ENCODE measurements at regions not wholly inside any gene's neighbourhood (a gene's known extent, or its start where the extent isn't known, plus 50 kb on each side); places are given as distances from the start of the nearest gene placed in this dataset.
A peak's percentile ranks its signal among the peaks of the same experiment; 100 is the strongest.

- Histone ChIP-seq H3K9me3 (no peaks in the 10 kb centered on the region), H3K27me3 (replicated peaks; ENCODE audit: control insufficient read depth, insufficient read depth, low read length) (peaks cover 4% of the 10 kb centered on the region), H3K4me1 (no peaks in the 10 kb centered on the region), H3K4me3 (ENCODE audit: low read depth, low read length) (no peak overlapping the region), H3K36me3 (ENCODE audit: control insufficient read depth, insufficient read depth, low read length) (no peaks in the 10 kb centered on the region)
- Mint-ChIP-seq H3K4me3 (ENCODE audit: unreplicated experiment) (no peak overlapping the region), H3K27me3 (ENCODE audit: insufficient read depth, unreplicated experiment) (peaks cover 17% of the 10 kb centered on the region), H3K36me3 (ENCODE audit: insufficient read depth, unreplicated experiment) (no peaks in the 10 kb centered on the region), H3K4me1 (ENCODE audit: low read depth, unreplicated experiment) (no peaks in the 10 kb centered on the region), H3K9me3 (ENCODE audit: unreplicated experiment) (no peaks in the 10 kb centered on the region), H3K27ac (ENCODE audit: unreplicated experiment) (no peak overlapping the region)
- POLR2A ChIA-PET = no interaction called here
- DNase-seq = no peak
- TF ChIP-seq CTCF (IDR thresholded peaks at IDR 0.05; ENCODE audit: insufficient read depth in 1 of 2, low read depth in 1 of 2, low read length in 1 of 2, severe bottlenecking in 1 of 2, unreplicated experiment in 1 of 2) = no peak
- no TSS peak for BruUV-seq (replicated peaks)
- intact Hi-C loops (cut with micrococcal nuclease; ENCODE audit: unreplicated experiment) = loop anchor here (10.0 kb wide), 1 partner anchor 181 kb away; no protein-coding TSS in a partner anchor
- CTCF ChIA-PET = no interaction called here
These were observed 137.4 kb downstream of the INSIG2 start for GRCh38 chr2:118225666-118226065.

GRCh38 chr2:118224895-118225311 is 136.6 kb downstream of the INSIG2 start:
- Mint-ChIP-seq H3K27ac (ENCODE audit: unreplicated experiment) (no peak overlapping the region), H3K4me3 (ENCODE audit: unreplicated experiment) (no peak overlapping the region), H3K27me3 (ENCODE audit: insufficient read depth, unreplicated experiment) (peaks cover 20% of the 10 kb centered on the region), H3K36me3 (ENCODE audit: insufficient read depth, unreplicated experiment) (no peaks in the 10 kb centered on the region), H3K9me3 (ENCODE audit: unreplicated experiment) (no peaks in the 10 kb centered on the region), H3K4me1 (ENCODE audit: low read depth, unreplicated experiment) (no peaks in the 10 kb centered on the region)
- no peak for DNase-seq
- H3K9me3 ChIP-seq = no peaks in the 10 kb centered on the region
- BruUV-seq (replicated peaks) = no TSS peak
- peaks cover 4% of the 10 kb centered on the region for H3K27me3 ChIP-seq (replicated peaks; ENCODE audit: control insufficient read depth, insufficient read depth, low read length)
- H3K36me3 ChIP-seq (ENCODE audit: control insufficient read depth, insufficient read depth, low read length) = no peaks in the 10 kb centered on the region
- ChIA-PET CTCF (no interaction called here), POLR2A (no interaction called here)
- no peak overlapping the region for H3K4me3 ChIP-seq (ENCODE audit: low read depth, low read length)
- TF ChIP-seq CTCF (IDR thresholded peaks at IDR 0.05; ENCODE audit: insufficient read depth in 1 of 2, low read depth in 1 of 2, low read length in 1 of 2, severe bottlenecking in 1 of 2, unreplicated experiment in 1 of 2) = no peak
- intact Hi-C loops (cut with micrococcal nuclease; ENCODE audit: unreplicated experiment) = loop anchor here (5.0 to 10.0 kb wide), 3 partner anchors 47 to 180 kb away; no protein-coding TSS in a partner anchor
- H3K4me1 ChIP-seq = no peaks in the 10 kb centered on the region

- intact Hi-C loops (cut with micrococcal nuclease; ENCODE audit: unreplicated experiment) = loop anchor here (5.0 to 10.0 kb wide), 3 partner anchors 48 to 179 kb away; no protein-coding TSS in a partner anchor
- Mint-ChIP-seq H3K4me3 (ENCODE audit: unreplicated experiment) (peak overlapping the region; percentile 72), H3K27me3 (ENCODE audit: insufficient read depth, unreplicated experiment) (peaks cover 21% of the 10 kb centered on the region), H3K36me3 (ENCODE audit: insufficient read depth, unreplicated experiment) (no peaks in the 10 kb centered on the region), H3K9me3 (ENCODE audit: unreplicated experiment) (no peaks in the 10 kb centered on the region), H3K27ac (ENCODE audit: unreplicated experiment) (no peak overlapping the region), H3K4me1 (ENCODE audit: low read depth, unreplicated experiment) (no peaks in the 10 kb centered on the region)
- Histone ChIP-seq H3K36me3 (ENCODE audit: control insufficient read depth, insufficient read depth, low read length) (no peaks in the 10 kb centered on the region), H3K4me1 (no peaks in the 10 kb centered on the region), H3K4me3 (ENCODE audit: low read depth, low read length) (peak overlapping the region; percentile 22), H3K27me3 (replicated peaks; ENCODE audit: control insufficient read depth, insufficient read depth, low read length) (peaks cover 4% of the 10 kb centered on the region), H3K9me3 (no peaks in the 10 kb centered on the region)
- ChIA-PET CTCF (no interaction called here), POLR2A (no interaction called here)
- TF ChIP-seq CTCF (IDR thresholded peaks at IDR 0.05; ENCODE audit: insufficient read depth in 1 of 2, low read depth in 1 of 2, low read length in 1 of 2, severe bottlenecking in 1 of 2, unreplicated experiment in 1 of 2) = no peak
- BruUV-seq (replicated peaks) = no TSS peak
- peak in 1 of 2 experiments; percentile 16 for DNase-seq
These were observed 136.0 kb downstream of the INSIG2 start for GRCh38 chr2:118223992-118224894.

Data from Caco-2 (cell line).